B cell (primary cell): ENCODE measurements at regions not wholly inside any gene's neighbourhood (a gene's known extent, or its start where the extent isn't known, plus 50 kb on each side); places are given as distances from the start of the nearest gene placed in this dataset.

Experiments used
- ATAC-seq: fragments of 200-7000 bp; cut with Tn5 transposase; one replicate; pipeline ENCODE4 v1.10.0; 2021; ENCODE audit warnings: low read depth, mild to moderate bottlenecking, moderate number of reproducible peaks, moderate library complexity
- CTCF ChIA-PET: fragments of 350-600 bp; sonication (Branson Sonifier 250); formaldehyde crosslinking; loops from one replicate; lab custom pipeline; 2021; ENCODE audit warnings: antibody characterized with exemption, inconsistent platforms; lab: Charles Lee
- POLR2A ChIA-PET: fragments of 350-600 bp; sonication (Branson Sonifier 250); formaldehyde crosslinking; loops from one replicate; lab custom pipeline; 2021; ENCODE audit warnings: antibody characterized with exemption; lab: Charles Lee
- DNase-seq: peaks from one replicate; pipeline ENCODE4 v3.0.0; 2013
- H2AFZ ChIP-seq: 2 replicates; pipeline ENCODE4 v1.6.1; 2012; ENCODE audit warnings: mild to moderate bottlenecking, low read depth, low read length; ENCODE audit not compliant: insufficient read depth, poor library complexity, severe bottlenecking
- H3K27ac ChIP-seq, 2 donors: 1 replicate in 1 of 2; 2 replicates in 1 of 2; pipeline ENCODE4 v1.5.1; 2012 to 2013; ENCODE audit warnings: low read length in 2 of 2, mild to moderate bottlenecking in 2 of 2, moderate library complexity in 1 of 2
- H3K27me3 ChIP-seq, 4 experiments: fragments of 200-600 bp in 1 of 4; sonication (generic) in 1 of 4; replicated peaks in 1 of 4; 1 replicate in 2 of 4; 2 replicates in 2 of 4; pipeline versions ENCODE4 v1.6.1 to v1.7.0; 2013 to 2016; ENCODE audit warnings: low read length in 3 of 4, mild to moderate bottlenecking in 2 of 4, mixed read lengths in 1 of 4, moderate library complexity in 1 of 4; ENCODE audit not compliant: insufficient read depth in 4 of 4, control insufficient read depth in 3 of 4; ENCODE audit errors: control extremely low read depth in 1 of 4
- H3K36me3 ChIP-seq, 2 experiments: replicated peaks in 1 of 2; 1 replicate in 1 of 2; 2 replicates in 1 of 2; pipeline versions ENCODE4 v1.6.1 to v1.7.1; 2013; ENCODE audit warnings: low read length in 1 of 2; ENCODE audit not compliant: insufficient read depth in 2 of 2, control insufficient read depth in 1 of 2; ENCODE audit errors: control extremely low read depth in 1 of 2, extremely low read depth in 1 of 2
- H3K4me1 ChIP-seq, 2 donors: fragments of 200-600 bp in 1 of 2; sonication (generic) in 1 of 2; 1 replicate in 1 of 2; 2 replicates in 1 of 2; pipeline versions ENCODE4 v1.5.1 to v1.6.1; 2013 to 2017; ENCODE audit warnings: low read length in 2 of 2; ENCODE audit not compliant: control insufficient read depth in 2 of 2, insufficient read depth in 2 of 2
- H3K4me2 ChIP-seq: replicated peaks from 2 replicates; pipeline ENCODE3; 2012; ENCODE audit warnings: mild to moderate bottlenecking, low read depth, low read length; ENCODE audit not compliant: poor library complexity, severe bottlenecking
- H3K4me3 ChIP-seq, 5 experiments: fragments of 200-600 bp in 1 of 5; sonication (generic) in 1 of 5; 1 replicate in 3 of 5; 2 replicates in 2 of 5; pipeline versions ENCODE4 v1.5.1 to v1.7.0; 2011 to 2016; ENCODE audit warnings: low read length in 4 of 5, mild to moderate bottlenecking in 4 of 5, low read depth in 2 of 5, control low read depth in 1 of 5, moderate library complexity in 1 of 5; ENCODE audit not compliant: insufficient read depth in 1 of 5; ENCODE audit errors: control extremely low read depth in 1 of 5, extremely low read depth in 1 of 5
- H3K79me2 ChIP-seq: fragments of 200-600 bp; sonication (generic); one replicate; pipeline ENCODE4 v1.6.0; 2016; ENCODE audit warnings: low read length; ENCODE audit not compliant: control insufficient read depth, insufficient read depth
- H3K9ac ChIP-seq: fragments of 200-600 bp; sonication (generic); 2 replicates; pipeline ENCODE4 v1.6.1; 2017; ENCODE audit warnings: mild to moderate bottlenecking, low read length, moderate library complexity
- H3K9me3 ChIP-seq, 3 donors: one replicate each; pipeline versions ENCODE4 v1.6.1 to v1.7.1; 2013; ENCODE audit warnings: low read length in 2 of 3; ENCODE audit not compliant: control insufficient read depth in 2 of 3, insufficient read depth in 1 of 3; ENCODE audit errors: control extremely low read depth in 1 of 3
- H4K20me1 ChIP-seq: 2 replicates; pipeline ENCODE4 v1.6.0; 2012; ENCODE audit warnings: mild to moderate bottlenecking, low read length; ENCODE audit not compliant: insufficient read depth, control insufficient read depth, poor library complexity, severe bottlenecking
- H3K27ac Mint-ChIP-seq: one replicate; pipeline ENCODE4 v1.8.0; 2021; ENCODE audit warnings: mixed read lengths
- H3K27me3 Mint-ChIP-seq: one replicate; pipeline ENCODE4 v1.8.0; 2021; ENCODE audit warnings: mixed read lengths
- H3K4me1 Mint-ChIP-seq: one replicate; pipeline ENCODE4 v1.8.0; 2021; ENCODE audit warnings: mixed read lengths
- H3K4me3 Mint-ChIP-seq: one replicate; pipeline ENCODE4 v1.8.0; 2021; ENCODE audit warnings: mixed read lengths
- H3K9me3 Mint-ChIP-seq: one replicate; pipeline ENCODE4 v1.8.0; 2022; ENCODE audit warnings: mixed read lengths; ENCODE audit not compliant: insufficient read depth
- EZH2 ChIP-seq: IDR thresholded peaks from 2 replicates; pipeline ENCODE4 v1.6.1; 2012; ENCODE audit warnings: borderline replicate concordance, low read depth, mild to moderate bottlenecking, moderate library complexity, low read length; ENCODE audit not compliant: insufficient read depth, poor library complexity, severe bottlenecking
- WGBS: methylation state at CpG from one replicate; pipeline ENCODE4 v1.1.5; 2013; ENCODE audit warnings: missing lambda C conversion rate; ENCODE audit not compliant: insufficient coverage; 5-methylcytosine and 5-hydroxymethylcytosine counted together
- intact Hi-C: fragments of 100-400 bp; cut with micrococcal nuclease; formaldehyde crosslinking; loops from one replicate; pipeline ENCODE4 v1.10.0; 2022
- TF ChIP-seq, protein P1 (sequence below): fragments of 200-600 bp; IDR thresholded peaks from one replicate; pipeline ENCODE4 v1.8.0; 2022; ENCODE audit warnings: antibody characterized with exemption, mild to moderate bottlenecking

DNA sequence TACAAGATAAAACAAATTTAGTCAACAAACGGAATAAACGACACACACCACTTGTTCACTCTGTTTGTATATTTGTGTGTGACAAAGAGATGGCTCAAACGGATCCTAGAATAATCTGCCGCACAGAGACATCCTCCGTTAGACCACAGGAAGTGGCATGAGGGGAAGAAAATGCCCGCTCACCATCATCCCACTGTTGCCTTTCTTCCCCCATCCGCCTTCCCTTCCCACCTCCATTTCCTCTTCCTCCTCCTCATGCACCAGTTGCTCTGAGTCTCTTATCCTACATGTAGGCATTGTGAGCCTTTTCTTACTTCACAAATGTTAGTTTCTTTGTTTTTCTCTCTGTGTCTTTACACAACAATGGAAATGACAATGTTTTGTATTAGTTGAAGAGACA lies 228.5 kb upstream of the SMIM21 start:
- Histone ChIP-seq H3K4me2 (no peak overlapping the region), H3K4me1 (no peaks in the 10 kb centered on the region), H3K79me2 (no peaks in the 10 kb centered on the region), H3K9me3 (peaks cover 0 to 6% (median 4%) of the 10 kb centered on the region in 3 donors), H3K36me3 (no peaks in the 10 kb centered on the region), H3K27ac (no peak overlapping the region), H3K4me3 (no peak overlapping the region), H4K20me1 (no peaks in the 10 kb centered on the region), H2AFZ (no peak overlapping the region), H3K9ac (no peak overlapping the region), H3K27me3 (no peaks in the 10 kb centered on the region)
- H3K27ac Mint-ChIP-seq, result no peak overlapping the region
- intact Hi-C loops, result no loop called here
- TF ChIP-seq, protein P1, sequence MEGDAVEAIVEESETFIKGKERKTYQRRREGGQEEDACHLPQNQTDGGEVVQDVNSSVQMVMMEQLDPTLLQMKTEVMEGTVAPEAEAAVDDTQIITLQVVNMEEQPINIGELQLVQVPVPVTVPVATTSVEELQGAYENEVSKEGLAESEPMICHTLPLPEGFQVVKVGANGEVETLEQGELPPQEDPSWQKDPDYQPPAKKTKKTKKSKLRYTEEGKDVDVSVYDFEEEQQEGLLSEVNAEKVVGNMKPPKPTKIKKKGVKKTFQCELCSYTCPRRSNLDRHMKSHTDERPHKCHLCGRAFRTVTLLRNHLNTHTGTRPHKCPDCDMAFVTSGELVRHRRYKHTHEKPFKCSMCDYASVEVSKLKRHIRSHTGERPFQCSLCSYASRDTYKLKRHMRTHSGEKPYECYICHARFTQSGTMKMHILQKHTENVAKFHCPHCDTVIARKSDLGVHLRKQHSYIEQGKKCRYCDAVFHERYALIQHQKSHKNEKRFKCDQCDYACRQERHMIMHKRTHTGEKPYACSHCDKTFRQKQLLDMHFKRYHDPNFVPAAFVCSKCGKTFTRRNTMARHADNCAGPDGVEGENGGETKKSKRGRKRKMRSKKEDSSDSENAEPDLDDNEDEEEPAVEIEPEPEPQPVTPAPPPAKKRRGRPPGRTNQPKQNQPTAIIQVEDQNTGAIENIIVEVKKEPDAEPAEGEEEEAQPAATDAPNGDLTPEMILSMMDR, result no peak
- no peak for TF ChIP-seq EZH2
- H3K27me3 Mint-ChIP-seq, result no peaks in the 10 kb centered on the region
- POLR2A ChIA-PET, result no interaction called here
- H3K4me3 Mint-ChIP-seq, result no peak overlapping the region
- DNase-seq (no peak), ATAC-seq (no peak)
- CTCF ChIA-PET, result interaction anchor here (0.6 kb wide), 1 partner anchor 107 kb away, joined by 3 read pairs; no protein-coding TSS in a partner anchor
- H3K4me1 Mint-ChIP-seq, result no peaks in the 10 kb centered on the region
- WGBS, result 10% methylated on average over 2 of the region's 7 CpGs
- H3K9me3 Mint-ChIP-seq, result peaks cover 5% of the 10 kb centered on the region

DNA sequence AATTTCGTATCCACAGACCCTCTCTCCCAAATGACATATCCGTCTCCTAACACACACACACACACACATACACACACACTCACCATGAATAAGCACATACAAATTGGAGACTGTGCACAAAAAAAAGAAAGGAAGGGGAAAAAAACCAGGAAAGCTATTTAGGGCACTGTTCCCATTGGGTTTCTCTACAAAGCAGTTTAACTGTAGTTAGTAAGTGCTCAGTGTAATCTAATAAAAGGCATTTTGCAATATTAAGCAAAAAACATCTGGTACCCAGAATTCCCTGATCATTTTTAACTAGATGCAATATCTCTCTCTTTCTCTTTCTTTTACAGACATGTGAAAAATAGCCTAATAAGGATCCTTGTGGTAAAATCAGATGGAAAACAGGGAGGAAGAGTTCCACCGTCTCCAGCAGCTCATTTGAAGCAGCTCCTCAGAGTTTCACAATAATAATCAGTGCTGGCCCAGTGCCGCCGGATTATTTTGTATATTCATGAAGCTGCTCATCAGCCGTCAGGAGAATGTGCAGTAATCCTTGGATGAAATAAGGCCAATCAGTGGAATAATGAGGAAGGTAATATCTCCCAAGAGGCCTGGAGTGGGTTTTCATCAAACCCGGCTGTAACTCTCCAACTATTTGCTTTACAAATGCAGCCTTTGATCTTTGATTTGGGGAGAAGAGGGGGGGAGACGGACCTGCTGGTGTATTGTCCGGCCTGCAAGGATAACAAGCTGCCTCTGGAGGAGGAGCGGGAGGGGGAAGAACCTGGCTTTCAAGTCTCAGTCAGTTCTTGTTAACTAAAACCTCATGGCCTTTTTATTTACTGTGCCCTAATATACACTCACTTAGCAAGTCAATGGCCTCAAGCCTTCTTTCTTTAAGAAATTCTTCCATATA lies 227.6 kb upstream of the SMIM21 start:
- Histone ChIP-seq H3K4me1 (no peaks in the 10 kb centered on the region), H2AFZ (no peak overlapping the region), H4K20me1 (no peaks in the 10 kb centered on the region), H3K79me2 (no peaks in the 10 kb centered on the region), H3K36me3 (no peaks in the 10 kb centered on the region), H3K27me3 (no peaks in the 10 kb centered on the region), H3K4me2 (no peak overlapping the region), H3K9ac (no peak overlapping the region), H3K4me3 (no peak overlapping the region), H3K9me3 (peaks cover 0 to 6% (median 0%) of the 10 kb centered on the region in 3 donors), H3K27ac (no peak overlapping the region)
- Mint-ChIP-seq H3K27ac (no peak overlapping the region), H3K9me3 (peaks cover 2% of the 10 kb centered on the region), H3K4me1 (no peaks in the 10 kb centered on the region), H3K27me3 (no peaks in the 10 kb centered on the region), H3K4me3 (no peak overlapping the region)
- TF ChIP-seq, protein P1, result no peak
- no peak for TF ChIP-seq EZH2
- 85% methylated on average over 3 of the region's 10 CpGs for WGBS
- CTCF ChIA-PET, result interaction anchor here (0.6 kb wide), 1 partner anchor 108 kb away, joined by 3 read pairs; no protein-coding TSS in a partner anchor
- DNase-seq (no peak), ATAC-seq (no peak)
- intact Hi-C loops, result no loop called here
- POLR2A ChIA-PET, result no interaction called here
